H1 (cell line): ENCODE measurements at regions not wholly inside any gene's neighbourhood (a gene's known extent, or its start where the extent isn't known, plus 50 kb on each side); places are given as distances from the start of the nearest gene placed in this dataset.
"Not testable (repeated sequence)": the region's sequence is repeated elsewhere in the genome, so short reads cannot be mapped to it uniquely, and the experiment has no call there.

Experiments used
- CTCF ChIA-PET: fragments of 300-600 bp; sonication (Branson Sonifier 250); formaldehyde crosslinking; loops from one replicate; lab custom pipeline; 2021; ENCODE audit not compliant: partially characterized antibody; lab: Charles Lee
- POLR2A ChIA-PET: fragments of 300-600 bp; sonication (Branson Sonifier 250); formaldehyde crosslinking; loops from one replicate; lab custom pipeline; 2021; ENCODE audit warnings: inconsistent platforms; ENCODE audit not compliant: partially characterized antibody; lab: Charles Lee
- DNase-seq, 2 experiments: peaks; one replicate each; pipeline versions ENCODE4 v3.0.0 to v3.0.0-alpha.2; 2010 to 2022; ENCODE audit warnings: low spot score in 2 of 2, low read depth in 1 of 2, mixed read lengths in 1 of 2
- FAIRE-seq: peaks from 2 replicates; lab custom pipeline; 2011; peaks lifted over from hg19 to GRCh38; lab: Jason Lieb, UNC
- H2AFZ ChIP-seq: 2 replicates; pipeline ENCODE4 v1.8.1; 2012; ENCODE audit warnings: low read length, inconsistent platforms
- H2AK5ac ChIP-seq: 2 replicates; pipeline ENCODE4 v1.6.1; 2013; ENCODE audit warnings: low read depth, low read length
- H2BK120ac ChIP-seq: replicated peaks from 2 replicates; pipeline ENCODE3; 2013; ENCODE audit warnings: low read depth, low read length, inconsistent platforms
- H2BK12ac ChIP-seq: 2 replicates; pipeline ENCODE4 v1.6.1; 2013; ENCODE audit warnings: low read depth, low read length
- H2BK15ac ChIP-seq: 2 replicates; pipeline ENCODE4 v1.6.1; 2013; ENCODE audit warnings: low read length
- H2BK20ac ChIP-seq: 2 replicates; pipeline ENCODE4 v1.6.1; 2013; ENCODE audit warnings: low read length
- H2BK5ac ChIP-seq: 2 replicates; pipeline ENCODE4 v1.6.1; 2013; ENCODE audit warnings: low read depth, low read length
- H3K14ac ChIP-seq: 2 replicates; pipeline ENCODE4 v1.6.1; 2013; ENCODE audit warnings: inconsistent platforms; ENCODE audit not compliant: insufficient read length
- H3K18ac ChIP-seq: 2 replicates; pipeline ENCODE4 v1.6.1; 2013; ENCODE audit warnings: low read length; ENCODE audit errors: extremely low read depth
- H3K23ac ChIP-seq: 2 replicates; pipeline ENCODE4 v1.6.1; 2013; ENCODE audit warnings: inconsistent platforms; ENCODE audit not compliant: insufficient read length
- H3K23me2 ChIP-seq: 2 replicates; pipeline ENCODE4 v1.6.1; 2013; ENCODE audit warnings: low read depth, low read length
- H3K27ac ChIP-seq: 2 replicates; pipeline ENCODE4 v1.6.1; 2011; ENCODE audit warnings: low read depth, low read length, inconsistent platforms
- H3K27me3 ChIP-seq, 4 experiments: replicated peaks in 1 of 4; 1 replicate in 1 of 4; 2 replicates in 3 of 4; pipeline versions ENCODE4 v1.6.1 to v1.8.1; 2011 to 2013; ENCODE audit warnings: low read length in 3 of 4, mild to moderate bottlenecking in 3 of 4, inconsistent platforms in 2 of 4, mixed read lengths in 2 of 4, moderate library complexity in 1 of 4; ENCODE audit not compliant: control insufficient read depth in 3 of 4, insufficient read depth in 3 of 4; ENCODE audit errors: extremely low read depth in 1 of 4
- H3K36me3 ChIP-seq, 4 experiments: 2 replicates each; pipeline versions ENCODE4 v1.6.1 to v1.8.1; 2011 to 2013; ENCODE audit warnings: mild to moderate bottlenecking in 4 of 4, low read length in 3 of 4, moderate library complexity in 2 of 4, control low read depth in 1 of 4, inconsistent platforms in 1 of 4; ENCODE audit not compliant: insufficient read depth in 4 of 4, control insufficient read depth in 2 of 4
- H3K4ac ChIP-seq: replicated peaks from 2 replicates; pipeline ENCODE3; 2013; ENCODE audit warnings: low read length, low read depth, mixed read lengths, inconsistent platforms; ENCODE audit not compliant: insufficient read length
- H3K4me1 ChIP-seq, 4 experiments: replicated peaks in 1 of 4; 1 replicate in 1 of 4; 2 replicates in 3 of 4; pipeline versions ENCODE4 v1.6.1 to v1.8.1; 2011 to 2013; ENCODE audit warnings: low read length in 3 of 4, inconsistent platforms in 2 of 4, mixed read lengths in 1 of 4; ENCODE audit not compliant: insufficient read depth in 4 of 4, control insufficient read depth in 3 of 4
- H3K4me2 ChIP-seq, 2 experiments: 2 replicates each; pipeline versions ENCODE4 v1.6.1 to v1.8.1; 2011 to 2013; ENCODE audit warnings: low read depth in 2 of 2, low read length in 2 of 2, control low read depth in 1 of 2, inconsistent platforms in 1 of 2, mild to moderate bottlenecking in 1 of 2; ENCODE audit not compliant: insufficient read depth in 1 of 2
- H3K4me3 ChIP-seq, 4 experiments: fragments of 200-600, 300-600 bp in 1 of 4; sonication (generic), shearing (Covaris generic), sonication (Bioruptor Twin) in 1 of 4; 2 replicates each; pipeline versions ENCODE4 v1.5.1 to v1.8.1; 2011 to 2016; ENCODE audit warnings: low read length in 4 of 4, low read depth in 3 of 4, control low read depth in 2 of 4, inconsistent platforms in 2 of 4, mild to moderate bottlenecking in 2 of 4, mixed read lengths in 1 of 4, moderate library complexity in 1 of 4; ENCODE audit not compliant: insufficient read depth in 2 of 4; ENCODE audit errors: extremely low read depth in 1 of 4
- H3K56ac ChIP-seq: replicated peaks from 2 replicates; pipeline ENCODE3; 2013; ENCODE audit warnings: low read depth, mild to moderate bottlenecking, mixed read lengths, low read length, inconsistent platforms; ENCODE audit not compliant: insufficient read length
- H3K79me1 ChIP-seq: 2 replicates; pipeline ENCODE4 v1.6.1; 2013; ENCODE audit warnings: low read depth, low read length, control low read depth
- H3K79me2 ChIP-seq, 2 experiments: 2 replicates each; pipeline versions ENCODE4 v1.6.1 to v1.8.1; 2012 to 2013; ENCODE audit warnings: low read length in 2 of 2, mild to moderate bottlenecking in 2 of 2, inconsistent platforms in 1 of 2; ENCODE audit not compliant: insufficient read depth in 2 of 2, control insufficient read depth in 1 of 2
- H3K9ac ChIP-seq, 4 experiments: replicated peaks in 1 of 4; 1 replicate in 1 of 4; 2 replicates in 3 of 4; pipeline versions ENCODE4 v1.6.1 to v1.8.1; 2011 to 2013; ENCODE audit warnings: low read depth in 3 of 4, low read length in 3 of 4, control low read depth in 2 of 4, mild to moderate bottlenecking in 2 of 4, moderate library complexity in 2 of 4, inconsistent platforms in 1 of 4; ENCODE audit errors: extremely low read depth in 1 of 4
- H3K9me3 ChIP-seq, 2 experiments: 2 replicates each; pipeline versions ENCODE4 v1.6.1 to v1.8.1; 2012 to 2013; ENCODE audit warnings: mild to moderate bottlenecking in 2 of 2, moderate library complexity in 2 of 2, control low read depth in 1 of 2, inconsistent platforms in 1 of 2, low read depth in 1 of 2, low read length in 1 of 2, mixed read lengths in 1 of 2; ENCODE audit not compliant: insufficient read depth in 2 of 2
- H4K20me1 ChIP-seq, 2 experiments: replicated peaks in 1 of 2; 2 replicates each; pipeline versions ENCODE3 to v1.8.1; 2011 to 2013; ENCODE audit warnings: inconsistent platforms in 2 of 2, low read length in 2 of 2, mild to moderate bottlenecking in 1 of 2; ENCODE audit not compliant: insufficient read depth in 2 of 2, control insufficient read depth in 1 of 2
- H4K5ac ChIP-seq: 2 replicates; pipeline ENCODE4 v1.6.1; 2013; ENCODE audit warnings: low read length, low read depth, mixed read lengths, inconsistent platforms; ENCODE audit not compliant: insufficient read length
- H4K8ac ChIP-seq: 2 replicates; pipeline ENCODE4 v1.8.0; 2013; ENCODE audit warnings: mild to moderate bottlenecking, moderate library complexity, low read length, inconsistent platforms; ENCODE audit not compliant: insufficient read depth; ENCODE audit errors: extremely low read depth
- H4K91ac ChIP-seq: replicated peaks from 2 replicates; pipeline ENCODE3; 2013; ENCODE audit warnings: low read length, mixed read lengths, inconsistent platforms; ENCODE audit not compliant: insufficient read length
- WGBS, 2 experiments: shearing (Covaris generic) in 1 of 2; methylation state at CpG; one replicate each; pipeline versions ENCODE4 v1.1.6 to v1.1.7; 2013 to 2015; ENCODE audit warnings: low lambda C conversion rate in 2 of 2, mixed read lengths in 2 of 2, inconsistent platforms in 1 of 2, low coverage in 1 of 2, missing lambda C conversion rate in 1 of 2; ENCODE audit not compliant: insufficient replicate concordance in 2 of 2, insufficient coverage in 1 of 2, insufficient read length in 1 of 2; ENCODE audit errors: extremely low coverage in 1 of 2, missing lambda C conversion rate in 1 of 2; 5-methylcytosine and 5-hydroxymethylcytosine counted together

DNA sequence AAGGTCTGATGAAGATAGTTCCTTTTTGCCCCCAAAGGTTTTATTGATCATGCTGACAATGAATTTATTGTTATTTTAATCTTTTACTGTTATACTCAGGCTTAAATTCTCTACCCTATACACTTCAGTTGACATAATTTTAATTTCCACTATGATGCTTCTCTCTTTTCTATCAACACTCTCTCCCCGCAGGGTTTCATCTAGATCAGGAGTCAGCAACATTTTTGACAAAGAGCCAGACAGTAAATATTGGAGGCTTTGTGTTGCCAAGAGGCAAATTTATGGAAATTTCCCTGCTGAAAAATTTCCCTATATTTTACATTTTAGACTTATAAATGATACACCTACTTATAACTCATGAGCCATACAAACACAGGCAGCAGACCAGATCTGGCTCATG lies 524.0 kb upstream of the ZNF337 start:
- H2BK20ac ChIP-seq, H3K23ac ChIP-seq, H2BK15ac ChIP-seq, H4K20me1 ChIP-seq, H3K23me2 ChIP-seq, H3K4me2 ChIP-seq, POLR2A ChIA-PET, H3K4ac ChIP-seq, H3K79me1 ChIP-seq, H2BK5ac ChIP-seq, H4K91ac ChIP-seq, H4K8ac ChIP-seq, H4K5ac ChIP-seq, H3K27ac ChIP-seq, H3K9me3 ChIP-seq, DNase-seq, H3K79me2 ChIP-seq, H2BK120ac ChIP-seq, H3K27me3 ChIP-seq, H2AFZ ChIP-seq, H3K4me1 ChIP-seq, H3K56ac ChIP-seq, H3K18ac ChIP-seq, H3K14ac ChIP-seq, H2AK5ac ChIP-seq, FAIRE-seq, H3K4me3 ChIP-seq, H2BK12ac ChIP-seq, H3K36me3 ChIP-seq, CTCF ChIA-PET, H3K9ac ChIP-seq: not testable (repeated sequence)
- WGBS, 2 experiments, result 86% methylated on average over 1 of the region's 1 CpG; no CpG with 5 or more reads in 1 of the 2 experiments

DNA sequence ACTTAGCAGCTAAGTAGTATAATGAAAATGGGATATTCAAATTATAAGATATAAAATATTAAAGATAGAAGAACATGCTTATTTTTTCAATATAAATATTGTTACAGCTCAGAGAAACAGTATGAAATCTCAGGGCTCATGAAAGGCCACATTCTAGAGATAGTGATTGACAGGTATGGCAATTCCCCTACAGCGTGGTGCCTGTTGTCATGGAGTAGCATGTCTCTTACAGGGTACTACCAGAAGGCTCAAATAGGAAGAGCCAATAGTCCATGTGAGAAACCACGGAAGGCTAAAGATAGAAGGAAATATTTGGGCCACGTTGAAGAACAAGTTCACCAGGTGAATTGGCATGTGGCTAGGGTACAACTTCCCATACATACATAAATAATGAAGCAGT lies 522.9 kb upstream of the ZNF337 start:
- H3K4me3 ChIP-seq, H2BK20ac ChIP-seq, H3K9me3 ChIP-seq, H2BK120ac ChIP-seq, H3K4me2 ChIP-seq, CTCF ChIA-PET, H3K56ac ChIP-seq, POLR2A ChIA-PET, H3K27ac ChIP-seq, H3K23me2 ChIP-seq, H3K14ac ChIP-seq, H4K5ac ChIP-seq, H4K8ac ChIP-seq, H4K91ac ChIP-seq, H3K9ac ChIP-seq, H3K4ac ChIP-seq, H3K27me3 ChIP-seq, H3K79me2 ChIP-seq, H2BK12ac ChIP-seq, H2BK5ac ChIP-seq, H2AK5ac ChIP-seq, DNase-seq, H3K23ac ChIP-seq, H2BK15ac ChIP-seq, FAIRE-seq, H3K36me3 ChIP-seq, H3K79me1 ChIP-seq, H3K4me1 ChIP-seq, H2AFZ ChIP-seq, H4K20me1 ChIP-seq, H3K18ac ChIP-seq: not testable (repeated sequence)
- WGBS, 2 experiments, result 89% methylated on average over 3 of the region's 3 CpGs; no CpG with 5 or more reads in 1 of the 2 experiments
